ENCODE measurements at regions not wholly inside any gene's neighbourhood (a gene's known extent, or its start where the extent isn't known, plus 50 kb on each side); places are given as distances from the start of the nearest gene placed in this dataset.

DNA sequence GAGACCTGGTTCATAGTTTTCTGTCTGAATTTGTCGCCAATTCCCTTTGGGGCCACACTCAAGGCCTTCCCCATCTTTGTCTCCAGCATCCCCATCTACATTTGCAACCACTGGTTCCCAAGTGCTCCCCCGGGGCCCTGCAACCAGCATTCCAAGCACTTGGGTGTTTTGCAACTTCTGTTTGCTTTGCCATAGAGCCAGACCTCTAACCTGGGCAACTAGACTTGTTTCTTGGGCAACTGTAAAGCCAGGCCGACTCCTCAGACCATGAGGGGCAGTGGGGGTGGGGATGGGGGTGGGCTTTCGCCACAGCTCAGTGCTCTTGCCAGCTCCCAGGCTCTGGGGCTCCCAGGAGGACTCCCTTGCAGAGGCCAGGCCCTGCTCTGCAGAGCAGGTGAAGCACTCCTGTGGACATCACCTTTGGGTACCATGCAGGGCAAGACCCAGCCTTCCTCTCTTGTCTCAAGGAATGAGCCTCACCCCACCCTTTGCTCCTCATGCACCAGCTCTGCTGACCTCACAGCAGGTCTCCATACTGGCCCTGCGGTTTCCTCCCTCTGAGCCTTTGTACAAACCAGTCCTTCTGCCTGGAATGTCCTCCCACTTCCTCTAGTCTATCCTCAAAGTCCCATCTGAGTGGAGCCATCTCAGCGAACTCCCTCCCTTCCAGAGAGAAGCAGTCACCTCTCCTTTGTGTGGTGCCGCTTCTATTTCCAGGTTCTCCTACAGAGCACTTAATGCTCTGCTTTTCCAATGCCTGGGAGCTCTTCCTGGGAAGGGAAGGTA, 126.7 kb upstream of the MYCN start:
- TF ChIP-seq, protein P1, sequence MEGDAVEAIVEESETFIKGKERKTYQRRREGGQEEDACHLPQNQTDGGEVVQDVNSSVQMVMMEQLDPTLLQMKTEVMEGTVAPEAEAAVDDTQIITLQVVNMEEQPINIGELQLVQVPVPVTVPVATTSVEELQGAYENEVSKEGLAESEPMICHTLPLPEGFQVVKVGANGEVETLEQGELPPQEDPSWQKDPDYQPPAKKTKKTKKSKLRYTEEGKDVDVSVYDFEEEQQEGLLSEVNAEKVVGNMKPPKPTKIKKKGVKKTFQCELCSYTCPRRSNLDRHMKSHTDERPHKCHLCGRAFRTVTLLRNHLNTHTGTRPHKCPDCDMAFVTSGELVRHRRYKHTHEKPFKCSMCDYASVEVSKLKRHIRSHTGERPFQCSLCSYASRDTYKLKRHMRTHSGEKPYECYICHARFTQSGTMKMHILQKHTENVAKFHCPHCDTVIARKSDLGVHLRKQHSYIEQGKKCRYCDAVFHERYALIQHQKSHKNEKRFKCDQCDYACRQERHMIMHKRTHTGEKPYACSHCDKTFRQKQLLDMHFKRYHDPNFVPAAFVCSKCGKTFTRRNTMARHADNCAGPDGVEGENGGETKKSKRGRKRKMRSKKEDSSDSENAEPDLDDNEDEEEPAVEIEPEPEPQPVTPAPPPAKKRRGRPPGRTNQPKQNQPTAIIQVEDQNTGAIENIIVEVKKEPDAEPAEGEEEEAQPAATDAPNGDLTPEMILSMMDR (IDR thresholded peaks at IDR 0.05): no peak
- no peak for TF ChIP-seq EP300 (IDR thresholded peaks at IDR 0.05)
- TF ChIP-seq POLR2A (IDR thresholded peaks at IDR 0.05): no peak
- no peak for TF ChIP-seq POLR2AphosphoS5 (IDR thresholded peaks at IDR 0.05)
